NT2/D1 (cell line): ENCODE measurements at regions not wholly inside any gene's neighbourhood (a gene's known extent, or its start where the extent isn't known, plus 50 kb on each side); places are given as distances from the start of the nearest gene placed in this dataset.

ENCODE experiments used
- DNase-seq: peaks from one replicate; pipeline ENCODE4 v3.0.0-alpha.2; 2011; ENCODE audit warnings: low read depth, low spot score
- H3K27me3 ChIP-seq: 2 replicates; pipeline ENCODE4 v1.6.0; 2011; ENCODE audit warnings: mild to moderate bottlenecking; ENCODE audit not compliant: insufficient read length, insufficient read depth
- H3K36me3 ChIP-seq: 2 replicates; pipeline ENCODE4 v1.6.1; 2011; ENCODE audit warnings: mild to moderate bottlenecking, low read length, mixed read lengths; ENCODE audit not compliant: insufficient read depth, insufficient read length
- H3K4me1 ChIP-seq: 2 replicates; pipeline ENCODE4 v1.5.1; 2011; ENCODE audit not compliant: insufficient read depth, insufficient read length
- H3K4me3 ChIP-seq: 2 replicates; pipeline ENCODE4 v1.5.1; 2011; ENCODE audit warnings: low read depth; ENCODE audit not compliant: insufficient read length
- H3K9ac ChIP-seq: 2 replicates; pipeline ENCODE4 v1.6.0; 2011; ENCODE audit warnings: low read depth; ENCODE audit not compliant: insufficient read length
- H3K9me3 ChIP-seq: 2 replicates; pipeline ENCODE4 v1.5.1; 2011; ENCODE audit warnings: mild to moderate bottlenecking, low read length; ENCODE audit not compliant: insufficient read depth
- SUZ12 ChIP-seq: IDR thresholded peaks from 2 replicates; pipeline ENCODE4 v1.6.1; 2011; ENCODE audit not compliant: insufficient read length, insufficient read depth; ENCODE audit errors: extremely low read depth
- YY1 ChIP-seq: IDR thresholded peaks from 2 replicates; pipeline ENCODE4 v1.6.1; 2011; ENCODE audit not compliant: insufficient read length, insufficient read depth
- ZNF274 ChIP-seq: IDR thresholded peaks from 2 replicates; pipeline ENCODE4 v1.6.1; 2011; ENCODE audit warnings: mild to moderate bottlenecking, low read depth, low read length

- no peaks in the 10 kb centered on the region for H3K4me1 ChIP-seq
These were observed 142.5 kb upstream of the RTL1 start for GRCh38 chr14:101046071-101046470.

GRCh38 chr14:101047326-101047725 is 143.8 kb upstream of the RTL1 start:
- H3K4me3 ChIP-seq, result no peak overlapping the region
- no peaks in the 10 kb centered on the region for H3K4me1 ChIP-seq
- no peaks in the 10 kb centered on the region; the same call in 1 of the 2 replicates for H3K9me3 ChIP-seq
- H3K27me3 ChIP-seq, result no peaks in the 10 kb centered on the region
- TF ChIP-seq ZNF274 (no peak), YY1 (no peak), SUZ12 (no peak)
- no peak overlapping the region for H3K9ac ChIP-seq
- no peaks in the 10 kb centered on the region for H3K36me3 ChIP-seq
- DNase-seq, result no peak

More at GRCh38 chr14:101046071-101046470, 142.5 kb upstream of the RTL1 start:
- no peaks in the 10 kb centered on the region for H3K36me3 ChIP-seq
- H3K9me3 ChIP-seq, result no peaks in the 10 kb centered on the region; the same call in 1 of the 2 replicates
- DNase-seq, result no peak
- H3K4me3 ChIP-seq, result no peak overlapping the region
- H3K9ac ChIP-seq, result no peak overlapping the region
- no peak for TF ChIP-seq ZNF274
- no peak for TF ChIP-seq SUZ12
- no peak for TF ChIP-seq YY1
- no peaks in the 10 kb centered on the region for H3K27me3 ChIP-seq

- Histone ChIP-seq H3K27me3 (no peaks in the 10 kb centered on the region), H3K4me3 (no peak overlapping the region), H3K9ac (no peak overlapping the region), H3K4me1 (no peaks in the 10 kb centered on the region), H3K9me3 (no peaks in the 10 kb centered on the region; the same call in 1 of the 2 replicates), H3K36me3 (no peaks in the 10 kb centered on the region)
- TF ChIP-seq SUZ12, result no peak
- TF ChIP-seq YY1, result no peak
- no peak for TF ChIP-seq ZNF274
- no peak for DNase-seq
These were observed 145.2 kb upstream of the RTL1 start for GRCh38 chr14:101048766-101049165.

- Histone ChIP-seq H3K4me3 (no peak overlapping the region), H3K4me1 (no peaks in the 10 kb centered on the region), H3K9ac (no peak overlapping the region), H3K9me3 (no peaks in the 10 kb centered on the region; the same call in 1 of the 2 replicates), H3K36me3 (no peaks in the 10 kb centered on the region), H3K27me3 (no peaks in the 10 kb centered on the region)
- DNase-seq, result no peak
- TF ChIP-seq SUZ12 (no peak), ZNF274 (no peak), YY1 (no peak)
These were observed 146.0 kb upstream of the RTL1 start for GRCh38 chr14:101049511-101049910.

- no peaks in the 10 kb centered on the region for H3K27me3 ChIP-seq
- H3K4me1 ChIP-seq, result no peaks in the 10 kb centered on the region
- H3K9ac ChIP-seq, result no peak overlapping the region
- H3K4me3 ChIP-seq, result no peak overlapping the region
- no peaks in the 10 kb centered on the region for H3K36me3 ChIP-seq
- DNase-seq, result no peak
- no peaks in the 10 kb centered on the region; the same call in 1 of the 2 replicates for H3K9me3 ChIP-seq
- TF ChIP-seq SUZ12 (no peak), ZNF274 (no peak), YY1 (no peak)
These were observed 146.4 kb upstream of the RTL1 start for GRCh38 chr14:101049942-101050341.

- TF ChIP-seq SUZ12, result no peak
- TF ChIP-seq YY1, result no peak
- TF ChIP-seq ZNF274, result no peak
- H3K27me3 ChIP-seq, result no peaks in the 10 kb centered on the region
- no peaks in the 10 kb centered on the region for H3K4me1 ChIP-seq
- no peaks in the 10 kb centered on the region for H3K36me3 ChIP-seq
- no peak for DNase-seq
- H3K9me3 ChIP-seq, result no peaks in the 10 kb centered on the region; the same call in 1 of the 2 replicates
- no peak overlapping the region for H3K9ac ChIP-seq
- no peak overlapping the region for H3K4me3 ChIP-seq
These were observed 147.5 kb upstream of the RTL1 start for GRCh38 chr14:101050901-101051490.

- Histone ChIP-seq H3K4me1 (no peaks in the 10 kb centered on the region), H3K9ac (no peak overlapping the region), H3K27me3 (no peaks in the 10 kb centered on the region), H3K9me3 (peaks cover 11% of the 10 kb centered on the region; the same call in 1 of the 2 replicates), H3K36me3 (no peaks in the 10 kb centered on the region), H3K4me3 (no peak overlapping the region)
- DNase-seq, result no peak
- TF ChIP-seq YY1, result no peak
These were observed 151.1 kb upstream of the RTL1 start for GRCh38 chr14:101054671-101055070.
